ENCODE measurements at regions not wholly inside any gene's neighbourhood (a gene's known extent, or its start where the extent isn't known, plus 50 kb on each side); places are given as distances from the start of the nearest gene placed in this dataset.

DNA sequence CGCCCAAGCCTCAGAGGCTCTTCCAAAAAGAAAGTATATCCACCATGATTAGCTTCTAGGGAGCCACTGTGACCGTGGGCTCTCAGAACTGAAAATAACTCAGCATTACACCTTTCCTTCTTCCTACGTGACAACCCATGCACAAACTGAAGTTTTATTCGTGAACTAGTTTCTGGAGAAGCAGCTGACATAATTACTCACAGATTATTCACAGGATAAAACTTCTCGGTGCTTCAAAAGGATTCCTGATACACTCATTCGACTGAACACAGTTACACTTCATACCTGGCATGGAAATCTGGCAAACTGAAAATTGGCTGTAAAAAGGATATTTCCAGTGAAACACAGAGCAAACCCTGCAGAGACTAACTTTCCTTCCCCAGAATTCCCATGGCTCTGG lies 139.2 kb upstream of the PTER start:
- Histone ChIP-seq H3K27ac (replicated peaks) (no peak overlapping the region), H3K4me3 (replicated peaks; ENCODE audit: insufficient read depth, low read length) (no peak overlapping the region), H3K27me3 (ENCODE audit: insufficient read depth, poor library complexity, severe bottlenecking) (no peaks in the 10 kb centered on the region)
- DNase-seq (ENCODE audit: low read depth in 1 of 2, low spot score in 1 of 2): no peak
- TF ChIP-seq, protein P1, sequence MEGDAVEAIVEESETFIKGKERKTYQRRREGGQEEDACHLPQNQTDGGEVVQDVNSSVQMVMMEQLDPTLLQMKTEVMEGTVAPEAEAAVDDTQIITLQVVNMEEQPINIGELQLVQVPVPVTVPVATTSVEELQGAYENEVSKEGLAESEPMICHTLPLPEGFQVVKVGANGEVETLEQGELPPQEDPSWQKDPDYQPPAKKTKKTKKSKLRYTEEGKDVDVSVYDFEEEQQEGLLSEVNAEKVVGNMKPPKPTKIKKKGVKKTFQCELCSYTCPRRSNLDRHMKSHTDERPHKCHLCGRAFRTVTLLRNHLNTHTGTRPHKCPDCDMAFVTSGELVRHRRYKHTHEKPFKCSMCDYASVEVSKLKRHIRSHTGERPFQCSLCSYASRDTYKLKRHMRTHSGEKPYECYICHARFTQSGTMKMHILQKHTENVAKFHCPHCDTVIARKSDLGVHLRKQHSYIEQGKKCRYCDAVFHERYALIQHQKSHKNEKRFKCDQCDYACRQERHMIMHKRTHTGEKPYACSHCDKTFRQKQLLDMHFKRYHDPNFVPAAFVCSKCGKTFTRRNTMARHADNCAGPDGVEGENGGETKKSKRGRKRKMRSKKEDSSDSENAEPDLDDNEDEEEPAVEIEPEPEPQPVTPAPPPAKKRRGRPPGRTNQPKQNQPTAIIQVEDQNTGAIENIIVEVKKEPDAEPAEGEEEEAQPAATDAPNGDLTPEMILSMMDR (IDR thresholded peaks at IDR 0.05; ENCODE audit: insufficient read depth, low read length): no peak
- TF ChIP-seq GABPA (IDR thresholded peaks at IDR 0.05; ENCODE audit: low read depth) (no peak), SPI1 (IDR thresholded peaks at IDR 0.05; ENCODE audit: borderline replicate concordance, low read depth) (no peak), POLR2AphosphoS5 (IDR thresholded peaks at IDR 0.05; ENCODE audit: low read depth) (no peak)
- TF ChIP-seq, protein P2, sequence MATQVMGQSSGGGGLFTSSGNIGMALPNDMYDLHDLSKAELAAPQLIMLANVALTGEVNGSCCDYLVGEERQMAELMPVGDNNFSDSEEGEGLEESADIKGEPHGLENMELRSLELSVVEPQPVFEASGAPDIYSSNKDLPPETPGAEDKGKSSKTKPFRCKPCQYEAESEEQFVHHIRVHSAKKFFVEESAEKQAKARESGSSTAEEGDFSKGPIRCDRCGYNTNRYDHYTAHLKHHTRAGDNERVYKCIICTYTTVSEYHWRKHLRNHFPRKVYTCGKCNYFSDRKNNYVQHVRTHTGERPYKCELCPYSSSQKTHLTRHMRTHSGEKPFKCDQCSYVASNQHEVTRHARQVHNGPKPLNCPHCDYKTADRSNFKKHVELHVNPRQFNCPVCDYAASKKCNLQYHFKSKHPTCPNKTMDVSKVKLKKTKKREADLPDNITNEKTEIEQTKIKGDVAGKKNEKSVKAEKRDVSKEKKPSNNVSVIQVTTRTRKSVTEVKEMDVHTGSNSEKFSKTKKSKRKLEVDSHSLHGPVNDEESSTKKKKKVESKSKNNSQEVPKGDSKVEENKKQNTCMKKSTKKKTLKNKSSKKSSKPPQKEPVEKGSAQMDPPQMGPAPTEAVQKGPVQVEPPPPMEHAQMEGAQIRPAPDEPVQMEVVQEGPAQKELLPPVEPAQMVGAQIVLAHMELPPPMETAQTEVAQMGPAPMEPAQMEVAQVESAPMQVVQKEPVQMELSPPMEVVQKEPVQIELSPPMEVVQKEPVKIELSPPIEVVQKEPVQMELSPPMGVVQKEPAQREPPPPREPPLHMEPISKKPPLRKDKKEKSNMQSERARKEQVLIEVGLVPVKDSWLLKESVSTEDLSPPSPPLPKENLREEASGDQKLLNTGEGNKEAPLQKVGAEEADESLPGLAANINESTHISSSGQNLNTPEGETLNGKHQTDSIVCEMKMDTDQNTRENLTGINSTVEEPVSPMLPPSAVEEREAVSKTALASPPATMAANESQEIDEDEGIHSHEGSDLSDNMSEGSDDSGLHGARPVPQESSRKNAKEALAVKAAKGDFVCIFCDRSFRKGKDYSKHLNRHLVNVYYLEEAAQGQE (IDR thresholded peaks at IDR 0.05; ENCODE audit: insufficient replicate concordance, low read depth): no peak

DNA sequence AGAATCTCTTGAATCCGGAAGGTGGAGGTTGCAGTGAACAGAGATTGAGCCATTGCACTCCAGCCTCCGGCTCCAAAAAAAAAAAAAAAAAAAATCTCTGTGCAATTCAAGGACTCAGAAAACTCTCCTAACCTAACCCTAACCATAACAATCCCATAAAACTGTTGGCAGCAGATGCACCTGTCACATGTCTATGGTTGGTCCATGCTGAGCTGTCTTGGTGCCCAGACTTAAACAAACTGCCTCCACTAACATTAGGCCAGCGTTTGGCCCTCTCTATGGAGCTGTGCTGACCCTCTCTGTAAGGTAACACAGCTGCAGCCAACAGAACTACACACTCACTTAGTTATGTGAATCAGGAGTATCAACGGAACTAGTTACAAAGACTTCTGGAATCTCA lies 132.5 kb upstream of the PTER start:
- TF ChIP-seq SPI1 (IDR thresholded peaks at IDR 0.05; ENCODE audit: borderline replicate concordance, low read depth) (no peak), POLR2AphosphoS5 (IDR thresholded peaks at IDR 0.05; ENCODE audit: low read depth) (no peak), GABPA (IDR thresholded peaks at IDR 0.05; ENCODE audit: low read depth) (no peak)
- TF ChIP-seq, protein P1 (IDR thresholded peaks at IDR 0.05; ENCODE audit: insufficient read depth, low read length): no peak
- TF ChIP-seq, protein P2 (IDR thresholded peaks at IDR 0.05; ENCODE audit: insufficient replicate concordance, low read depth): no peak

DNA sequence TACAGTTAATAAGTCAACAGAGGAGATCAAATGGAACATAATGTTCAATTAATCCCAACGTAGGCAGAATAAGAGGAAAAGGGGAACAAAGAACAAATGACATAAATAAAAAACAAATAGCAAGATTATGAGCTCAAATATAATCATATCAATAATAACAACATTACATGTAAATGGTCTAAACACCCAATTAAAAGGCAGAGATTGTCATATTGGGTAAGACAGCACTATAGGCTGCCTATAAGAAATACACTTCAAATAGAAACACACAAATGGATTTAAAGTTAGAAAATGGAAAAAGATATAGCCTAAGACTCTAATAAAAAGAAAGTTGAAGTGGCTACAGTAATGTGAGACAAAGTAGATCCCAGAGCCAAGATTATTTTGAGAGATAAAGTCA lies 126.4 kb upstream of the PTER start:
- no peak overlapping the region for H3K4me3 ChIP-seq (replicated peaks; ENCODE audit: insufficient read depth, low read length)
- no peaks in the 10 kb centered on the region for H3K27me3 ChIP-seq (ENCODE audit: insufficient read depth, poor library complexity, severe bottlenecking)
- TF ChIP-seq SPI1 (IDR thresholded peaks at IDR 0.05; ENCODE audit: borderline replicate concordance, low read depth) (no peak), POLR2AphosphoS5 (IDR thresholded peaks at IDR 0.05; ENCODE audit: low read depth) (no peak), GABPA (IDR thresholded peaks at IDR 0.05; ENCODE audit: low read depth) (no peak)
- TF ChIP-seq, protein P1 (IDR thresholded peaks at IDR 0.05; ENCODE audit: insufficient read depth, low read length): no peak
- TF ChIP-seq, protein P2 (IDR thresholded peaks at IDR 0.05; ENCODE audit: insufficient replicate concordance, low read depth): no peak
- no peak for DNase-seq (ENCODE audit: low read depth in 1 of 2, low spot score in 1 of 2)
- no peak overlapping the region for H3K27ac ChIP-seq (replicated peaks)

More for the DNA sequence above, 132.5 kb upstream of the PTER start:
- no peak for DNase-seq (ENCODE audit: low read depth in 1 of 2, low spot score in 1 of 2)
- Histone ChIP-seq H3K27ac (replicated peaks) (no peak overlapping the region), H3K27me3 (ENCODE audit: insufficient read depth, poor library complexity, severe bottlenecking) (no peaks in the 10 kb centered on the region), H3K4me3 (replicated peaks; ENCODE audit: insufficient read depth, low read length) (no peak overlapping the region)
